GM21367 (cell line): ENCODE measurements at regions not wholly inside any gene's neighbourhood (a gene's known extent, or its start where the extent isn't known, plus 50 kb on each side); places are given as distances from the start of the nearest gene placed in this dataset.
A peak's percentile ranks its signal among the peaks of the same experiment; 100 is the strongest.

Source experiments
- ATAC-seq: cut with Tn5 transposase; IDR thresholded peaks from one replicate; pipeline ENCODE4 v1.9.1; 2021; ENCODE audit not compliant: unreplicated experiment

- ATAC-seq = no peak
These were observed 60.0 kb upstream of the SPRY2 start for GRCh38 chr13:80400865-80401426.

DNA sequence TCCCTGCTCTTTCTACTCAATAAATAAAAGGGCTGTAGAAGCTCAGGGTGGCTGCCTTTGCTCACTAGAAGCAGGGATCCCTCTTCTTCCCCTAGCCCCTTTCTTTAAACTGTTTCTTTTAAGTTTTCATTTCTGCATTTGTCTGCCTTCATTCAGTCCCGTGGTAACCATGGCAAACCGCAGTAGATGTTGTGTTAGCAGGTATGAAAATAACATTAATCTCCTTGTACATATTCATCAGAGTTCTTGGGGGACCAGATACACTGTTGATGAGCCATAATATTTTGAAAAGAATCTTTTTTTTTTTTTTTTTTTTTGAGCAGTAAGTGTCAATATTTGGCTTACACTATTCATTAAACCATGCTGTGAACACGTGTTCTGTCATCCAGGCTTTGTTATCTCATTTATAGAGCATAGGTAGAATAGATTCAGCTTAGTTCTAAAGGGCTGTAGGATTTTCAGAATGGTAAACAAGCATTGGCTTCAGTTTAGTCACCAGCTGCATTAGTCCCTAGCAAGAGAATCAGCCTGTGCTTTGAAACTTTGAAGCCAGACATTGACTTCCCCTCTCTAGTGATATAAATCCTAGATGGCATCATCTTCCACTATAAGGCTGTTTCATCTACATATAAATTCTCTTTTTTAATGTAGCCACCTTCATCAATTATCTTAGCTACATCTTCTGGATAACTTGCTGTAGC is 59.4 kb upstream of the SPRY2 start:
- no peak for ATAC-seq

GRCh38 chr13:80399340-80400163 is 58.6 kb upstream of the SPRY2 start:
- ATAC-seq = peak; percentile 56
